Muscle of leg (tissue), 3 donors: ENCODE measurements at regions not wholly inside any gene's neighbourhood (a gene's known extent, or its start where the extent isn't known, plus 50 kb on each side); places are given as distances from the start of the nearest gene placed in this dataset.

ENCODE experiments used
- DNase-seq: peaks from one replicate; pipeline ENCODE4 v3.0.0; 2013
- H3K27ac ChIP-seq: one replicate; pipeline ENCODE4 v1.5.1; 2013; ENCODE audit warnings: mild to moderate bottlenecking, low read length, control low read depth
- H3K27me3 ChIP-seq: one replicate; pipeline ENCODE4 v1.6.1; 2013; ENCODE audit warnings: low read length; ENCODE audit not compliant: control insufficient read depth, insufficient read depth
- H3K36me3 ChIP-seq: one replicate; pipeline ENCODE4 v1.6.1; 2013; ENCODE audit warnings: low read length; ENCODE audit not compliant: control insufficient read depth, insufficient read depth
- H3K4me1 ChIP-seq: one replicate; pipeline ENCODE4 v1.6.1; 2013; ENCODE audit warnings: low read length; ENCODE audit not compliant: control insufficient read depth, insufficient read depth
- H3K4me3 ChIP-seq: one replicate; pipeline ENCODE4 v1.5.1; 2013; ENCODE audit warnings: low read length, control low read depth
- H3K9me3 ChIP-seq: replicated peaks from 2 replicates; pipeline ENCODE4 v1.6.1; 2013; ENCODE audit warnings: low read depth, low read length; ENCODE audit not compliant: control insufficient read depth
- WGBS: methylation state at CpG from one replicate; pipeline ENCODE4 v1.1.5; 2013; ENCODE audit warnings: missing lambda C conversion rate; ENCODE audit not compliant: insufficient coverage; 5-methylcytosine and 5-hydroxymethylcytosine counted together

- Histone ChIP-seq H3K36me3 (no peaks in the 10 kb centered on the region), H3K4me1 (peaks cover 36% of the 10 kb centered on the region), H3K27me3 (no peaks in the 10 kb centered on the region), H3K4me3 (no peak overlapping the region), H3K9me3 (no peaks in the 10 kb centered on the region), H3K27ac (no peak overlapping the region)
- 73% methylated on average over 3 of the region's 10 CpGs for WGBS
- no peak for DNase-seq
These were observed 124.8 kb upstream of the CXCR4 start for GRCh38 chr2:136242687-136243277.

- Histone ChIP-seq H3K36me3 (no peaks in the 10 kb centered on the region), H3K4me3 (no peak overlapping the region), H3K27me3 (no peaks in the 10 kb centered on the region), H3K4me1 (peaks cover 29% of the 10 kb centered on the region), H3K27ac (no peak overlapping the region), H3K9me3 (no peaks in the 10 kb centered on the region)
- 81% methylated on average over 2 of the region's 4 CpGs for WGBS
- no peak for DNase-seq
These were observed 124.2 kb upstream of the CXCR4 start for GRCh38 chr2:136242100-136242499.

GRCh38 chr2:136239079-136239685 is 121.2 kb upstream of the CXCR4 start:
- DNase-seq = no peak
- 40% methylated on average over 1 of the region's 3 CpGs for WGBS
- Histone ChIP-seq H3K27ac (peak overlapping the region; percentile 78), H3K4me3 (no peak overlapping the region), H3K9me3 (no peaks in the 10 kb centered on the region), H3K4me1 (peaks cover 27% of the 10 kb centered on the region), H3K27me3 (no peaks in the 10 kb centered on the region), H3K36me3 (no peaks in the 10 kb centered on the region)

- Histone ChIP-seq H3K4me1 (peaks cover 21% of the 10 kb centered on the region), H3K9me3 (no peaks in the 10 kb centered on the region), H3K36me3 (no peaks in the 10 kb centered on the region), H3K27me3 (no peaks in the 10 kb centered on the region), H3K27ac (peak overlapping the region; percentile 76), H3K4me3 (no peak overlapping the region)
- 25% methylated on average over 1 of the region's 6 CpGs for WGBS
- peak; percentile 82 for DNase-seq
These were observed 120.5 kb upstream of the CXCR4 start for GRCh38 chr2:136238286-136239078.

GRCh38 chr2:136236019-136236418 is 118.1 kb upstream of the CXCR4 start:
- no peak overlapping the region for H3K4me3 ChIP-seq
- 63% methylated on average over 4 of the region's 4 CpGs for WGBS
- H3K27ac ChIP-seq = no peak overlapping the region
- H3K4me1 ChIP-seq = peaks cover 21% of the 10 kb centered on the region
- H3K27me3 ChIP-seq = no peaks in the 10 kb centered on the region
- H3K9me3 ChIP-seq = no peaks in the 10 kb centered on the region
- no peak for DNase-seq
- H3K36me3 ChIP-seq = no peaks in the 10 kb centered on the region

- 50% methylated on average over 2 of the region's 4 CpGs for WGBS
- H3K4me1 ChIP-seq = peaks cover 21% of the 10 kb centered on the region
- no peak overlapping the region for H3K4me3 ChIP-seq
- H3K27ac ChIP-seq = no peak overlapping the region
- H3K36me3 ChIP-seq = no peaks in the 10 kb centered on the region
- no peak for DNase-seq
- no peaks in the 10 kb centered on the region for H3K9me3 ChIP-seq
- H3K27me3 ChIP-seq = no peaks in the 10 kb centered on the region
These were observed 117.6 kb upstream of the CXCR4 start for GRCh38 chr2:136235546-136235945.

- WGBS = 88% methylated on average over 3 of the region's 7 CpGs
- Histone ChIP-seq H3K27ac (no peak overlapping the region), H3K4me3 (no peak overlapping the region), H3K9me3 (no peaks in the 10 kb centered on the region), H3K4me1 (peaks cover 19% of the 10 kb centered on the region), H3K27me3 (no peaks in the 10 kb centered on the region), H3K36me3 (no peaks in the 10 kb centered on the region)
- no peak for DNase-seq
These were observed 116.3 kb upstream of the CXCR4 start for GRCh38 chr2:136234261-136234660.

- peaks cover 12% of the 10 kb centered on the region for H3K4me1 ChIP-seq
- H3K9me3 ChIP-seq = no peaks in the 10 kb centered on the region
- no peaks in the 10 kb centered on the region for H3K36me3 ChIP-seq
- H3K4me3 ChIP-seq = no peak overlapping the region
- no peak overlapping the region for H3K27ac ChIP-seq
- no peaks in the 10 kb centered on the region for H3K27me3 ChIP-seq
- no peak for DNase-seq
These were observed 115.3 kb upstream of the CXCR4 start for GRCh38 chr2:136233298-136233697.

- 39% methylated on average over 5 of the region's 7 CpGs for WGBS
- Histone ChIP-seq H3K27ac (no peak overlapping the region), H3K36me3 (no peaks in the 10 kb centered on the region), H3K9me3 (no peaks in the 10 kb centered on the region), H3K27me3 (no peaks in the 10 kb centered on the region), H3K4me3 (no peak overlapping the region), H3K4me1 (peaks cover 7% of the 10 kb centered on the region)
- no peak for DNase-seq
These were observed 114.7 kb upstream of the CXCR4 start for GRCh38 chr2:136232456-136233172.

- WGBS = 35% methylated on average over 4 of the region's 5 CpGs
These were observed 112.5 kb upstream of the CXCR4 start for GRCh38 chr2:136230464-136230863.

More at GRCh38 chr2:136230464-136230863, 112.5 kb upstream of the CXCR4 start:
- no peak overlapping the region for H3K4me3 ChIP-seq
- DNase-seq = peak; percentile 44
- H3K36me3 ChIP-seq = no peaks in the 10 kb centered on the region
- no peaks in the 10 kb centered on the region for H3K27me3 ChIP-seq
- peaks cover 17% of the 10 kb centered on the region for H3K4me1 ChIP-seq
- H3K27ac ChIP-seq = no peak overlapping the region
- H3K9me3 ChIP-seq = no peaks in the 10 kb centered on the region
